SJCRH30 (cell line): ENCODE measurements at regions not wholly inside any gene's neighbourhood (a gene's known extent, or its start where the extent isn't known, plus 50 kb on each side); places are given as distances from the start of the nearest gene placed in this dataset.

ENCODE experiments used
- DNase-seq, 2 experiments: peaks; one replicate each; pipeline ENCODE4 v3.0.0-alpha.2; 2015 to 2020
- H3K27ac ChIP-seq: fragments of 250-450 bp; sonication (Bioruptor Pico); 2 replicates; pipeline ENCODE4 v1.5.1; 2020; ENCODE audit warnings: mild to moderate bottlenecking, moderate library complexity
- H3K27me3 ChIP-seq: fragments of 250-450 bp; sonication (Bioruptor Pico); 2 replicates; pipeline ENCODE4 v1.5.1; 2020; ENCODE audit warnings: mild to moderate bottlenecking, moderate library complexity
- H3K36me3 ChIP-seq: fragments of 250-450 bp; sonication (Bioruptor Pico); 2 replicates; pipeline ENCODE4 v1.5.1; 2020; ENCODE audit warnings: mild to moderate bottlenecking, moderate library complexity
- H3K4me1 ChIP-seq: fragments of 250-450 bp; sonication (Bioruptor Pico); 2 replicates; pipeline ENCODE4 v1.5.1; 2020; ENCODE audit warnings: mild to moderate bottlenecking, moderate library complexity
- H3K4me3 ChIP-seq: fragments of 250-450 bp; sonication (Bioruptor Pico); 2 replicates; pipeline ENCODE4 v1.5.1; 2020; ENCODE audit warnings: mild to moderate bottlenecking, moderate library complexity
- H3K9me3 ChIP-seq: fragments of 250-450 bp; sonication (Bioruptor Pico); replicated peaks from 2 replicates; pipeline ENCODE4 v1.5.1; 2020; ENCODE audit warnings: mild to moderate bottlenecking, moderate library complexity

DNA sequence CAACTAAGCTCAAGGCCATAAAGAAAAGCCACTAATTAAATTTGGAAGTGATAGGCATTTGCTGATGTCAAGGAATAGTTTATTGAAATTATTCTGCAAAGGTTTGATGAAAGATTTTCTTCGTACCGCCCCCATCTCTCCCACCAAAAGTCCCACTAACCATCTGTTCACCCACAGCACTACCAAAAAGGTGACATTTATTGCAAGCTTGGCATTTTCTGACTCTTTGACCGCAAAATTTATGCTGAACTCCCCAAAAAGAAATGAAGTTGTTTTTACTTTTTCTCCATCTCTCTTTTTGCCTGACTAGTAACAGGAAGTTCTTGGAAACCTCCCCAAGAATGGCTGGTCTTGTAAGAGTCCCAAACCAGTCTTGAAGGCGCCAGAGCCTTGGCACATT is 384.9 kb upstream of the SOX9 start:
- 0 out of 2 replicates have a peak, but pooled peaks cover 3% of the 10 kb centered on the region for H3K27me3 ChIP-seq
- no peak for DNase-seq
- H3K9me3 ChIP-seq, result no peaks in the 10 kb centered on the region
- no peak overlapping the region for H3K4me3 ChIP-seq
- H3K36me3 ChIP-seq, result no peaks in the 10 kb centered on the region
- H3K4me1 ChIP-seq, result no peaks in the 10 kb centered on the region
- no peak overlapping the region for H3K27ac ChIP-seq

DNA sequence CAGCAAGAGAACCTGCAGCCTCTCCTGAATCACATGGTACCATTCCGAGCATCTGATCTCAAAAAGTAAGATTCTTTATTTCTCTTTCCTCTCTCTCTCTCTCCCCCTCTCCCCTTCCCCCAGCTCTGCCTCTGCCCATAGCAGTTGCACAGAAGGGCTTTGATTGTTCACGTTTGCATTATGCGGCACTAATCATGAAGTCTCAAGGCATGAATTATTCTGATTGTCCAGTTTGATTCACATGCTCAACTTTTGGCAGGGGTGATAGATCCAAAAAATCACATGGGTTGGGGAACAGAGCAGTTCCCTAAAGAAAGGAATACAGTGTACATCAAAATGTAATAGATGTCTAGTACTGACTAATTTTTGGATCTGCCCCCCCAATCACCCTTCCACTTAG is 380.0 kb upstream of the SOX9 start:
- Histone ChIP-seq H3K27me3 (no peaks in the 10 kb centered on the region), H3K27ac (no peak overlapping the region), H3K4me1 (no peaks in the 10 kb centered on the region), H3K36me3 (no peaks in the 10 kb centered on the region), H3K9me3 (no peaks in the 10 kb centered on the region), H3K4me3 (no peak overlapping the region)
- no peak for DNase-seq

DNA sequence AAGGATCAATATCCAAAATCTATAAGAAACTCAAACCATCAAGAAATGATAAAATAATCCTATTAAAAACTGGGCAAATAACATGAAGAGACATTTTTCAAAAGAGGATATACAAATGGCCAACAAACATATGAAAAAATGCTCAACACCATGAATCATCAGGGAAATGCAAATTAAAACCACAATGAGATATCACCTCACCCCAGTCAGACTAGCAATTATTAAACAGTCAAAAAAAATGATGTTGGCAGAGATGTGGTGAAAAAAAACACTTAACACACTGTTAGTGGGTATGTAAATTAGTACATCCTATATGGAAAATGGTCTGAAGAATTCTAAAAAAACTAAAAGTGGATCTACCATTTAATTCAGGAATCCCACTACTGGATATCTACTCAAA is 379.0 kb upstream of the SOX9 start:
- no peaks in the 10 kb centered on the region for H3K27me3 ChIP-seq
- H3K27ac ChIP-seq, result no peak overlapping the region
- H3K9me3 ChIP-seq, result no peaks in the 10 kb centered on the region
- H3K36me3 ChIP-seq, result no peaks in the 10 kb centered on the region
- H3K4me1 ChIP-seq, result no peaks in the 10 kb centered on the region
- DNase-seq, result no peak
- H3K4me3 ChIP-seq, result no peak overlapping the region

- Histone ChIP-seq H3K36me3 (no peaks in the 10 kb centered on the region), H3K27ac (no peak overlapping the region), H3K4me1 (no peaks in the 10 kb centered on the region), H3K27me3 (peaks cover 5% of the 10 kb centered on the region; the same call in 1 of the 2 replicates), H3K9me3 (no peaks in the 10 kb centered on the region), H3K4me3 (no peak overlapping the region)
- no peak for DNase-seq
These were observed 371.9 kb upstream of the SOX9 start for GRCh38 chr17:71748872-71749271.

DNA sequence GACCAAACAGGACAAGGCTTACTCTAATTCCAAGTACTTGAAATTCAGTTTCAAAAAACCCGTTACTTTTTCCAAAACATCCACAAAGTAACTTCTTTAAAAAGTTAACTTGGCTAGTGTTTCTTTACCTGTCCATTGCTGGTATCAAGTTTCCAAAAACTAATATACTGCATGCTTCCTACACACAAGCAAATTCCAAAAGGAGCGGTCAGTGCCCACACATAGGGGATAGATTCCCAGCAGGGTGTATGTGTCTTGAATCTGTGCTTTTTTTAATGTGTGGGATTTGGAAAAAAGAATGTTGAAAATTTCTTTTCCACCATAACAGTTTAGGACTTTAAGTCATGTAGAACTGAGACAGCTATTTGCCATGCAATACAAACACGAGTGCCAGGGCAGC is 367.8 kb upstream of the SOX9 start:
- H3K4me1 ChIP-seq, result no peaks in the 10 kb centered on the region
- peaks cover 5% of the 10 kb centered on the region; the same call in 1 of the 2 replicates for H3K27me3 ChIP-seq
- no peak for DNase-seq
- no peaks in the 10 kb centered on the region for H3K36me3 ChIP-seq
- H3K27ac ChIP-seq, result no peak overlapping the region
- H3K4me3 ChIP-seq, result no peak overlapping the region
- no peaks in the 10 kb centered on the region for H3K9me3 ChIP-seq

DNA sequence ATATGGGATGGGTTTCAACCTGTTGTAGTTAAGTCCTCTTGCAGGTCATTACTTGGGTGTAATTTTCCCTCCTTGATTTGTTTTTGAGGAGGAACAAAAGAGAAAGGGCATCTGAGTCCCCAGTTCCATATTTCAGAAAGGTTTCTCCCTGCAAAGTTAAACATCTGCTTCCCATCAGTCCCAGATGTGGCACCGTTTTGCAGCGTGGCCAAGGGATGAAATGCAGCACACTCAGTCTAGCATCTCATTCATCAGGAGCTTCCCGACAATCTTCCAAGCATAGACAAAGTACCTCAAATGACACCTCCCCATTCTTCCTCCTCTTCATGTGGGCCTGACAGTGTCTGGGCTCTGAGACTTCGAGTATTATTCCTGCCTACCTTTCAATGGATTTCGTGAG is 363.7 kb upstream of the SOX9 start:
- peaks cover 5% of the 10 kb centered on the region; the same call in 1 of the 2 replicates for H3K27me3 ChIP-seq
- no peaks in the 10 kb centered on the region for H3K36me3 ChIP-seq
- no peak overlapping the region for H3K27ac ChIP-seq
- no peaks in the 10 kb centered on the region for H3K9me3 ChIP-seq
- H3K4me3 ChIP-seq, result no peak overlapping the region
- H3K4me1 ChIP-seq, result no peaks in the 10 kb centered on the region
- DNase-seq, result no peak

- Histone ChIP-seq H3K36me3 (no peaks in the 10 kb centered on the region), H3K27ac (no peak overlapping the region), H3K4me1 (no peaks in the 10 kb centered on the region), H3K27me3 (no peaks in the 10 kb centered on the region), H3K9me3 (no peaks in the 10 kb centered on the region), H3K4me3 (no peak overlapping the region)
- DNase-seq, result no peak
These were observed 362.9 kb upstream of the SOX9 start for GRCh38 chr17:71757956-71758355.

DNA sequence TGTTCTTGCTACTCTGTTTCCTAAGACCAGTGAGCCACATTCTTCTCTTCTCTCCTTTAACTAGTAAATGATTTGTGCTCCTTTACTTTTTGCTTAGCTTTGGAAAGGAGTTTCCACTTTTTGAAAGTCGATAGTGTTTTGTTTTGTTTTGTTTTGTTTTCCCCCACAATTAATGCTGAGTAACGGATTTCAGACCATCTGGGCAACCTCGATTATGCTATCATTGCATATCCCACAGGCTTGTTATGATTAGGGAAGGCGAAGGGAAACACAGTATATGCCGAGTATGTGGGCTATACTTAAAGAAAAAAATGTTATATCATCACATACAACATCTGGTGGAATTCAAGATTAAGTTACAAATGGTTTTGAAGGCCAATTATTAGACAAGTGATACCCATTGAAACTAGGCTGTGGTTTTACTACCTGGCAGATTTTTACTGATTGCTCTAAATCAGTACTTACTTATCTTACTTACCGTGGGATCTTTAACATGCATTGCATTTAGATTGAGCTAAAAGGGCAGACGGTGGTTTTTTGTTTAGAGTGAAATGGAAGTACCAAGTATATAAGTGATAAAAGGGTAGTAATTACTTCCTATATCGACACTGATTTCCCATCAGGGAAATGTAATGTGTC is 361.3 kb upstream of the SOX9 start:
- DNase-seq, result no peak
- H3K27ac ChIP-seq, result no peak overlapping the region
- no peaks in the 10 kb centered on the region for H3K36me3 ChIP-seq
- H3K4me1 ChIP-seq, result no peaks in the 10 kb centered on the region
- H3K27me3 ChIP-seq, result no peaks in the 10 kb centered on the region
- H3K9me3 ChIP-seq, result no peaks in the 10 kb centered on the region
- no peak overlapping the region for H3K4me3 ChIP-seq

- H3K4me1 ChIP-seq, result no peaks in the 10 kb centered on the region
- no peaks in the 10 kb centered on the region for H3K36me3 ChIP-seq
- H3K27ac ChIP-seq, result no peak overlapping the region
- DNase-seq, result no peak
- no peaks in the 10 kb centered on the region for H3K27me3 ChIP-seq
- H3K4me3 ChIP-seq, result no peak overlapping the region
- H3K9me3 ChIP-seq, result no peaks in the 10 kb centered on the region
These were observed 360.6 kb upstream of the SOX9 start for GRCh38 chr17:71760062-71760720.

GRCh38 chr17:71762526-71762925 is 358.3 kb upstream of the SOX9 start:
- DNase-seq, result no peak
- no peaks in the 10 kb centered on the region for H3K36me3 ChIP-seq
- H3K27me3 ChIP-seq, result no peaks in the 10 kb centered on the region
- H3K27ac ChIP-seq, result no peak overlapping the region
- no peak overlapping the region for H3K4me3 ChIP-seq
- no peaks in the 10 kb centered on the region for H3K4me1 ChIP-seq
- no peaks in the 10 kb centered on the region for H3K9me3 ChIP-seq

- peak; percentile 13 to 48 for DNase-seq
- no peak overlapping the region for H3K27ac ChIP-seq
- no peaks in the 10 kb centered on the region for H3K4me1 ChIP-seq
- H3K9me3 ChIP-seq, result no peaks in the 10 kb centered on the region
- H3K4me3 ChIP-seq, result no peak overlapping the region
- no peaks in the 10 kb centered on the region for H3K36me3 ChIP-seq
- no peaks in the 10 kb centered on the region for H3K27me3 ChIP-seq
These were observed 356.3 kb upstream of the SOX9 start for GRCh38 chr17:71764505-71764904.

GRCh38 chr17:71765437-71765836 is 355.4 kb upstream of the SOX9 start:
- DNase-seq, result no peak
- Histone ChIP-seq H3K9me3 (no peaks in the 10 kb centered on the region), H3K36me3 (no peaks in the 10 kb centered on the region), H3K4me3 (no peak overlapping the region), H3K4me1 (no peaks in the 10 kb centered on the region), H3K27ac (no peak overlapping the region), H3K27me3 (no peaks in the 10 kb centered on the region)

GRCh38 chr17:71769850-71770249 is 351.0 kb upstream of the SOX9 start:
- Histone ChIP-seq H3K4me3 (no peak overlapping the region), H3K4me1 (no peaks in the 10 kb centered on the region), H3K27ac (no peak overlapping the region), H3K36me3 (no peaks in the 10 kb centered on the region), H3K9me3 (no peaks in the 10 kb centered on the region), H3K27me3 (no peaks in the 10 kb centered on the region)
- no peak for DNase-seq

GRCh38 chr17:71777048-71777640 is 343.7 kb upstream of the SOX9 start:
- no peaks in the 10 kb centered on the region for H3K9me3 ChIP-seq

GRCh38 chr17:71779482-71779881 is 341.3 kb upstream of the SOX9 start:
- Histone ChIP-seq H3K9me3 (no peaks in the 10 kb centered on the region), H3K36me3 (no peaks in the 10 kb centered on the region), H3K4me1 (no peaks in the 10 kb centered on the region), H3K27ac (no peak overlapping the region), H3K4me3 (no peak overlapping the region), H3K27me3 (no peaks in the 10 kb centered on the region)
- DNase-seq, result no peak

More at GRCh38 chr17:71777048-71777640, 343.7 kb upstream of the SOX9 start:
- no peak for DNase-seq
- Histone ChIP-seq H3K4me1 (no peaks in the 10 kb centered on the region), H3K27me3 (no peaks in the 10 kb centered on the region), H3K36me3 (no peaks in the 10 kb centered on the region), H3K27ac (no peak overlapping the region), H3K4me3 (no peak overlapping the region)

DNA sequence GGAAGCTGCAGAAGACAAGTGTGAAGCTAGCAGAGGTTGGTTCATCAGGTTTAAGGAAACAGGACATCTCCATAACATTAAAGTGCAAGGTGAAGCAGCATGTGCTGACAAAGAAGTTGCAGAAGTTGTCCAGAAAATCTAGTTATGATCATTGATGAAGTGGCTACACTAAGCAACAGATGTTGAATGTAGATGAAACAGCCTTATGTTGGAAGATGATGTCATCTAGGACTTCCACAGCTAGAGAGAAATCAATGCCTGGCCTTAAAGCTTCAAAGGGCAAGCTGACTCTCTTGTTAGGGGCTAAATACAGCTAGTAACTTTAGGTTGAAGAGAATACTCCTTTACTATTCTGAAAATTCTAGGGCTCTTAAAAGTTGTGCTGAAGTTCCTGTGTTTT is 340.2 kb upstream of the SOX9 start:
- DNase-seq, result no peak
- Histone ChIP-seq H3K27me3 (no peaks in the 10 kb centered on the region), H3K4me1 (no peaks in the 10 kb centered on the region), H3K9me3 (no peaks in the 10 kb centered on the region), H3K36me3 (no peaks in the 10 kb centered on the region), H3K27ac (no peak overlapping the region), H3K4me3 (no peak overlapping the region)
